ENCODE measurements at regions not wholly inside any gene's neighbourhood (a gene's known extent, or its start where the extent isn't known, plus 50 kb on each side); places are given as distances from the start of the nearest gene placed in this dataset.
A peak's percentile ranks its signal among the peaks of the same experiment; 100 is the strongest.

GRCh38 chr10:130757271-130757670, 554.2 kb downstream of the TCERG1L start:
- Histone ChIP-seq H3K27me3 (no peaks in the 10 kb centered on the region), H3K27ac (no peak overlapping the region), H3K4me3 (no peak overlapping the region), H3K9me3 (no peaks in the 10 kb centered on the region), H3K36me3 (no peaks in the 10 kb centered on the region), H3K4me1 (no peaks in the 10 kb centered on the region)
- peak in 2 of 3 donors; percentile 3 to 18 for DNase-seq
- 58% methylated on average over 5 of the region's 5 CpGs for WGBS (ENCODE audit: insufficient coverage, low coverage, low lambda C conversion rate, missing lambda C conversion rate)
- intact Hi-C loops (cut with DNase I) = no loop called here
- no peak for ATAC-seq
- TF ChIP-seq CTCF (IDR thresholded peaks at IDR 0.05) = no peak
- no peak for TF ChIP-seq POLR2A (IDR thresholded peaks at IDR 0.05)

- 70% methylated on average over 10 of the region's 17 CpGs for WGBS (ENCODE audit: insufficient coverage, low coverage, low lambda C conversion rate, missing lambda C conversion rate)
- no peak for DNase-seq
These were observed 553.6 kb downstream of the TCERG1L start for GRCh38 chr10:130757821-130758489.

GRCh38 chr10:130758529-130758928, 553.0 kb downstream of the TCERG1L start:
- H3K27ac ChIP-seq = no peak overlapping the region
- H3K4me1 ChIP-seq = no peaks in the 10 kb centered on the region
- no peaks in the 10 kb centered on the region for H3K9me3 ChIP-seq
- no peaks in the 10 kb centered on the region for H3K36me3 ChIP-seq
- intact Hi-C loops (cut with DNase I) = no loop called here
- 72% methylated on average over 2 of the region's 5 CpGs for WGBS (ENCODE audit: insufficient coverage, low coverage, low lambda C conversion rate, missing lambda C conversion rate)
- no peak for DNase-seq
- H3K4me3 ChIP-seq = no peak overlapping the region
- no peak for TF ChIP-seq POLR2A (IDR thresholded peaks at IDR 0.05)
- no peak for TF ChIP-seq CTCF (IDR thresholded peaks at IDR 0.05)
- no peak for ATAC-seq
- H3K27me3 ChIP-seq = no peaks in the 10 kb centered on the region

More at GRCh38 chr10:130757821-130758489, 553.6 kb downstream of the TCERG1L start:
- Histone ChIP-seq H3K27me3 (no peaks in the 10 kb centered on the region), H3K36me3 (no peaks in the 10 kb centered on the region), H3K9me3 (no peaks in the 10 kb centered on the region), H3K4me3 (no peak overlapping the region), H3K4me1 (no peaks in the 10 kb centered on the region), H3K27ac (no peak overlapping the region)
- intact Hi-C loops (cut with DNase I) = no loop called here
- ATAC-seq = no peak
- TF ChIP-seq CTCF (IDR thresholded peaks at IDR 0.05) (no peak), POLR2A (IDR thresholded peaks at IDR 0.05) (no peak)

GRCh38 chr10:130761032-130761575, 550.4 kb downstream of the TCERG1L start:
- Histone ChIP-seq H3K4me3 (no peak overlapping the region), H3K27ac (no peak overlapping the region), H3K36me3 (no peaks in the 10 kb centered on the region), H3K27me3 (no peaks in the 10 kb centered on the region), H3K4me1 (no peaks in the 10 kb centered on the region), H3K9me3 (no peaks in the 10 kb centered on the region)
- DNase-seq (no peak), ATAC-seq (peak in 1 of 4 donors; percentile 24)
- WGBS (ENCODE audit: insufficient coverage, low coverage, low lambda C conversion rate, missing lambda C conversion rate) = 75% methylated on average over 2 of the region's 6 CpGs
- intact Hi-C loops (cut with DNase I) = no loop called here
- no peak for TF ChIP-seq CTCF (IDR thresholded peaks at IDR 0.05)

Measured in right lobe of liver (tissue), 6 donors.